A673 (cell line): ENCODE measurements at regions not wholly inside any gene's neighbourhood (a gene's known extent, or its start where the extent isn't known, plus 50 kb on each side); places are given as distances from the start of the nearest gene placed in this dataset.

ENCODE experiments used
- BruUV-seq: library from RNA; stranded (reverse); fragments of 400-500 nt; replicated peaks from 2 replicates; lab custom pipeline; 2021; lab: Mats Ljungman, UMichigan
- CTCF ChIA-PET: fragments of 300-600 bp; sonication (Branson Sonifier 250); formaldehyde crosslinking; loops from one replicate; lab custom pipeline; 2022; ENCODE audit warnings: antibody characterized with exemption; lab: Charles Lee
- POLR2A ChIA-PET: fragments of 300-600 bp; sonication (Branson Sonifier 250); formaldehyde crosslinking; loops from one replicate; lab custom pipeline; 2022; ENCODE audit warnings: antibody characterized with exemption; ENCODE audit not compliant: low non-redundant PET; lab: Charles Lee
- DNase-seq: peaks from one replicate; pipeline ENCODE4 v3.0.0-alpha.2; 2015; ENCODE audit warnings: low spot score
- H3K27ac ChIP-seq: fragments of 200-600 bp; sonication (generic); 2 replicates; pipeline ENCODE4 v1.5.1; 2016; ENCODE audit warnings: mixed run types, low read depth, mild to moderate bottlenecking, mixed read lengths, antibody characterized with exemption, low read length; ENCODE audit not compliant: poor library complexity, severe bottlenecking
- H3K27me3 ChIP-seq: fragments of 200-600 bp; sonication (generic); replicated peaks from 2 replicates; pipeline ENCODE4 v1.6.1; 2017; ENCODE audit warnings: mixed run types, low read depth, mild to moderate bottlenecking, mixed read lengths, antibody characterized with exemption, low read length; ENCODE audit not compliant: insufficient read depth, poor library complexity
- H3K36me3 ChIP-seq: fragments of 200-600 bp; sonication (generic); 2 replicates; pipeline ENCODE4 v1.6.1; 2016; ENCODE audit warnings: mixed run types, mild to moderate bottlenecking, mixed read lengths, antibody characterized with exemption, low read length; ENCODE audit not compliant: insufficient read depth, poor library complexity, severe bottlenecking
- H3K4me1 ChIP-seq: fragments of 200-600 bp; sonication (generic); 2 replicates; pipeline ENCODE4 v1.6.1; 2017; ENCODE audit warnings: mixed run types, mild to moderate bottlenecking, mixed read lengths, antibody characterized with exemption, low read length; ENCODE audit not compliant: insufficient read depth, poor library complexity, severe bottlenecking
- H3K4me3 ChIP-seq: fragments of 200-600 bp; sonication (generic); 2 replicates; pipeline ENCODE4 v1.5.1; 2016; ENCODE audit warnings: low read depth, mixed run types, mild to moderate bottlenecking, mixed read lengths, low read length; ENCODE audit not compliant: poor library complexity, severe bottlenecking
- H3K9me3 ChIP-seq: fragments of 200-600 bp; sonication (generic); 2 replicates; pipeline ENCODE4 v1.6.1; 2016; ENCODE audit warnings: mixed run types, low read depth, mild to moderate bottlenecking, mixed read lengths, antibody characterized with exemption, low read length; ENCODE audit not compliant: poor library complexity, severe bottlenecking
- EZH2 ChIP-seq: fragments of 200-600 bp; sonication (generic); IDR thresholded peaks from 2 replicates; pipeline ENCODE4 v1.6.1; 2017; ENCODE audit warnings: borderline replicate concordance, low read depth, mild to moderate bottlenecking, mixed read lengths, antibody characterized with exemption, low read length; ENCODE audit not compliant: poor library complexity, severe bottlenecking
- intact Hi-C: fragments of 100-400 bp; cut with micrococcal nuclease; formaldehyde crosslinking; loops from one replicate; pipeline ENCODE4 v1.10.0; 2022; ENCODE audit not compliant: unreplicated experiment
- TF ChIP-seq, protein P1 (sequence below): fragments of 300-800, 200-600 bp; sonication (generic); conservative IDR thresholded peaks from 2 replicates; pipeline ENCODE4 v1.5.1; 2017; ENCODE audit warnings: low read depth, mild to moderate bottlenecking, antibody characterized with exemption, low read length, moderate library complexity, mixed read lengths

DNA sequence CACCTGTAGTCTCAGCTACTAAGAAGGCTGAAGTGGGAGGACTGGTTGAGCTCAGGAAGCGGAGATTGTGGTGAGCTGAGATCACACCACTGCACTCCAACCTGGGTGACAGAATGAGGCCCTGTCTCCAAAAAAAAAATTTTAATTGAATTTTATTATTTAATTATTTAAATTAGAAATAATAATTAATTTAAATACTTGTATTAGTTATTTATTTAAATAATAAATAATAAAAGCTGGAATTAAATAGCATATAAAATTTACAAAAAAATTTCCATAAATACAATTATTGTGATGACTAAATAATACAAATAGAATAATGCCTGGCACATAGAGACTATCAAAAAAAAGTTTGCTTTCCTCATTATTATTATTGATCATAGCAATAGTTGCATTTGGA lies 371.5 kb downstream of the KCNA4 start:
- Histone ChIP-seq H3K27me3 (no peaks in the 10 kb centered on the region), H3K4me1 (no peaks in the 10 kb centered on the region), H3K4me3 (no peak overlapping the region), H3K9me3 (no peaks in the 10 kb centered on the region), H3K36me3 (no peaks in the 10 kb centered on the region), H3K27ac (no peak overlapping the region)
- intact Hi-C loops: no loop called here
- TF ChIP-seq, protein P1, sequence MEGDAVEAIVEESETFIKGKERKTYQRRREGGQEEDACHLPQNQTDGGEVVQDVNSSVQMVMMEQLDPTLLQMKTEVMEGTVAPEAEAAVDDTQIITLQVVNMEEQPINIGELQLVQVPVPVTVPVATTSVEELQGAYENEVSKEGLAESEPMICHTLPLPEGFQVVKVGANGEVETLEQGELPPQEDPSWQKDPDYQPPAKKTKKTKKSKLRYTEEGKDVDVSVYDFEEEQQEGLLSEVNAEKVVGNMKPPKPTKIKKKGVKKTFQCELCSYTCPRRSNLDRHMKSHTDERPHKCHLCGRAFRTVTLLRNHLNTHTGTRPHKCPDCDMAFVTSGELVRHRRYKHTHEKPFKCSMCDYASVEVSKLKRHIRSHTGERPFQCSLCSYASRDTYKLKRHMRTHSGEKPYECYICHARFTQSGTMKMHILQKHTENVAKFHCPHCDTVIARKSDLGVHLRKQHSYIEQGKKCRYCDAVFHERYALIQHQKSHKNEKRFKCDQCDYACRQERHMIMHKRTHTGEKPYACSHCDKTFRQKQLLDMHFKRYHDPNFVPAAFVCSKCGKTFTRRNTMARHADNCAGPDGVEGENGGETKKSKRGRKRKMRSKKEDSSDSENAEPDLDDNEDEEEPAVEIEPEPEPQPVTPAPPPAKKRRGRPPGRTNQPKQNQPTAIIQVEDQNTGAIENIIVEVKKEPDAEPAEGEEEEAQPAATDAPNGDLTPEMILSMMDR: no peak
- TF ChIP-seq EZH2: no peak
- POLR2A ChIA-PET: interaction anchor here (0.7 kb wide), 1 partner anchor 1101 kb away, joined by 3 read pairs; no protein-coding TSS in a partner anchor
- CTCF ChIA-PET: no interaction called here
- BruUV-seq: no TSS peak
- DNase-seq: no peak

DNA sequence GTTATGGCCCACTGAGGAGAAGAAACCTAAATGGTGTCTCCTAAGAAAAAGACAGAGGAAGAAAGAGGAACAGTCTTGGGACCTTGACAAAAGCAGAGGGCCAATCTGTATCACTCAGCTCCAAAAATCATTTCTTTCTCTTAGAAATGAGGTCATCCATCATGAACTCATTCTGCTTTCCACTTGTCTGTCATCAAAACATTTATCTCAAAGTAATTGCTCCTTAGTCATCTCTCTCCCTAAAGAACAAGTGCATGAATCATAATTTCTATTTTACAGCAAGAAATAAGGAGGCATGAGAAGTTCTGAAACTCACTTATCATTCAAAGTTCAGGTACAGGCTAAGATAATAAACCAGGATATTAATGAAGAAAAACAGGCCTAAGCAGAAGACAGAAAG lies 375.6 kb downstream of the KCNA4 start:
- Histone ChIP-seq H3K4me3 (no peak overlapping the region), H3K9me3 (no peaks in the 10 kb centered on the region), H3K27ac (no peak overlapping the region), H3K4me1 (no peaks in the 10 kb centered on the region), H3K36me3 (no peaks in the 10 kb centered on the region), H3K27me3 (no peaks in the 10 kb centered on the region)
- DNase-seq: no peak
- BruUV-seq: no TSS peak
- CTCF ChIA-PET: no interaction called here
- POLR2A ChIA-PET: no interaction called here
- intact Hi-C loops: no loop called here
- TF ChIP-seq EZH2: no peak
- TF ChIP-seq, protein P1: no peak

DNA sequence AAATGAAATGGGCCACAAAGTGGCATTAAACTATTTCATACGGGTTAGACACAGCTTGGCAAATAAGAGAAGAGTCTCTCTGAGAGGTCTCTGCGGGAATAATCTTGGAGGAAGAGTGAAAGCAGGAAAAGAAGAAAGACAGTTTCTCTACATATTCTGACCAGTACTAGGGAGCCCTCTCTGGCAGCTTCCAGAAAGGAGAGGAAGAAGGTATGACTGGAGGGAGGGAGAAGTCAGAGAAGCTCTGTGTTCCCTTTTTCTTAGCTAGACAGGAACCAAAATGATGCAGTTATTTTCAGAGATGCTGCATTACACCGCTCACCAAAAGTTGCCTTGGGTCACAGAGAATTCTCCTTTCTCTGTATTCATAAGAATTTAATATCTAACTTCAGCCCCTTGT lies 382.1 kb downstream of the KCNA4 start:
- Histone ChIP-seq H3K4me1 (no peaks in the 10 kb centered on the region), H3K9me3 (no peaks in the 10 kb centered on the region), H3K4me3 (no peak overlapping the region), H3K27ac (no peak overlapping the region), H3K36me3 (no peaks in the 10 kb centered on the region), H3K27me3 (no peaks in the 10 kb centered on the region)
- CTCF ChIA-PET: no interaction called here
- intact Hi-C loops: no loop called here
- DNase-seq: no peak
- TF ChIP-seq, protein P1: no peak
- no peak for TF ChIP-seq EZH2
- POLR2A ChIA-PET: no interaction called here
- BruUV-seq: no TSS peak
